ENCODE measurements at regions not wholly inside any gene's neighbourhood (a gene's known extent, or its start where the extent isn't known, plus 50 kb on each side); places are given as distances from the start of the nearest gene placed in this dataset.

- Histone ChIP-seq H3K27ac (no peak overlapping the region), H3K4me3 (no peak overlapping the region), H3K36me3 (ENCODE audit: insufficient read depth, low read length) (no peaks in the 10 kb centered on the region), H3K9me3 (ENCODE audit: low read depth, low read length) (no peaks in the 10 kb centered on the region), H3K9ac (ENCODE audit: insufficient read length) (no peak overlapping the region)
- no peak for DNase-seq (ENCODE audit: low read depth, low spot score)
- TF ChIP-seq POLR2AphosphoS5 (IDR thresholded peaks at IDR 0.05; ENCODE audit: borderline replicate concordance, low read depth, low read length) (no peak), FOXP2 (optimal IDR thresholded peaks at IDR 0.05; ENCODE audit: control extremely low read depth, extremely low read length, insufficient read depth) (no peak), EZH2 (IDR thresholded peaks at IDR 0.05) (no peak)
Observed at GRCh38 chrX:118167361-118167760, 50.8 kb upstream of the KLHL13 start.

GRCh38 chrX:118171356-118171755 lies 54.7 kb upstream of the KLHL13 start:
- DNase-seq (ENCODE audit: low read depth, low spot score) = no peak
- no peaks in the 10 kb centered on the region for H3K9me3 ChIP-seq (ENCODE audit: low read depth, low read length)
- H3K4me3 ChIP-seq = no peak overlapping the region
- H3K36me3 ChIP-seq (ENCODE audit: insufficient read depth, low read length) = no peaks in the 10 kb centered on the region
- no peak for TF ChIP-seq FOXP2 (optimal IDR thresholded peaks at IDR 0.05; ENCODE audit: control extremely low read depth, extremely low read length, insufficient read depth)
- TF ChIP-seq POLR2AphosphoS5 (IDR thresholded peaks at IDR 0.05; ENCODE audit: borderline replicate concordance, low read depth, low read length) = no peak
- no peak for TF ChIP-seq EZH2 (IDR thresholded peaks at IDR 0.05)
- no peak overlapping the region for H3K9ac ChIP-seq (ENCODE audit: insufficient read length)
- H3K27ac ChIP-seq = no peak overlapping the region

GRCh38 chrX:118174516-118175098 lies 58.0 kb upstream of the KLHL13 start:
- TF ChIP-seq POLR2AphosphoS5 (IDR thresholded peaks at IDR 0.05; ENCODE audit: borderline replicate concordance, low read depth, low read length) (no peak), FOXP2 (optimal IDR thresholded peaks at IDR 0.05; ENCODE audit: control extremely low read depth, extremely low read length, insufficient read depth) (no peak), EZH2 (IDR thresholded peaks at IDR 0.05) (no peak)
- no peak for DNase-seq (ENCODE audit: low read depth, low spot score)
- H3K27ac ChIP-seq = no peak overlapping the region
- H3K9ac ChIP-seq (ENCODE audit: insufficient read length) = no peak overlapping the region
- H3K36me3 ChIP-seq (ENCODE audit: insufficient read depth, low read length) = no peaks in the 10 kb centered on the region
- no peaks in the 10 kb centered on the region for H3K9me3 ChIP-seq (ENCODE audit: low read depth, low read length)
- H3K4me3 ChIP-seq = no peak overlapping the region

- no peak for DNase-seq (ENCODE audit: low read depth, low spot score)
- no peak overlapping the region for H3K27ac ChIP-seq
- no peak for TF ChIP-seq EZH2 (IDR thresholded peaks at IDR 0.05)
- TF ChIP-seq FOXP2 (optimal IDR thresholded peaks at IDR 0.05; ENCODE audit: control extremely low read depth, extremely low read length, insufficient read depth) = no peak
- TF ChIP-seq POLR2AphosphoS5 (IDR thresholded peaks at IDR 0.05; ENCODE audit: borderline replicate concordance, low read depth, low read length) = no peak
Observed at GRCh38 chrX:118177708-118178107, 61.1 kb upstream of the KLHL13 start.

GRCh38 chrX:118178450-118178849 lies 61.8 kb upstream of the KLHL13 start:
- Histone ChIP-seq H3K4me3 (no peak overlapping the region), H3K36me3 (ENCODE audit: insufficient read depth, low read length) (no peaks in the 10 kb centered on the region), H3K9me3 (ENCODE audit: low read depth, low read length) (no peaks in the 10 kb centered on the region), H3K9ac (ENCODE audit: insufficient read length) (no peak overlapping the region), H3K27ac (no peak overlapping the region)
- no peak for TF ChIP-seq EZH2 (IDR thresholded peaks at IDR 0.05)
- no peak for TF ChIP-seq FOXP2 (optimal IDR thresholded peaks at IDR 0.05; ENCODE audit: control extremely low read depth, extremely low read length, insufficient read depth)
- TF ChIP-seq POLR2AphosphoS5 (IDR thresholded peaks at IDR 0.05; ENCODE audit: borderline replicate concordance, low read depth, low read length) = no peak
- DNase-seq (ENCODE audit: low read depth, low spot score) = no peak

More at GRCh38 chrX:118177708-118178107, 61.1 kb upstream of the KLHL13 start:
- H3K9ac ChIP-seq (ENCODE audit: insufficient read length) = no peak overlapping the region
- no peaks in the 10 kb centered on the region for H3K36me3 ChIP-seq (ENCODE audit: insufficient read depth, low read length)
- H3K9me3 ChIP-seq (ENCODE audit: low read depth, low read length) = no peaks in the 10 kb centered on the region
- H3K4me3 ChIP-seq = no peak overlapping the region

GRCh38 chrX:118179161-118179560 lies 62.6 kb upstream of the KLHL13 start:
- H3K27ac ChIP-seq = no peak overlapping the region
- no peak for DNase-seq (ENCODE audit: low read depth, low spot score)
- no peak overlapping the region for H3K9ac ChIP-seq (ENCODE audit: insufficient read length)
- no peak for TF ChIP-seq EZH2 (IDR thresholded peaks at IDR 0.05)
- TF ChIP-seq FOXP2 (optimal IDR thresholded peaks at IDR 0.05; ENCODE audit: control extremely low read depth, extremely low read length, insufficient read depth) = no peak
- TF ChIP-seq POLR2AphosphoS5 (IDR thresholded peaks at IDR 0.05; ENCODE audit: borderline replicate concordance, low read depth, low read length) = no peak
- H3K9me3 ChIP-seq (ENCODE audit: low read depth, low read length) = no peaks in the 10 kb centered on the region
- no peak overlapping the region for H3K4me3 ChIP-seq
- no peaks in the 10 kb centered on the region for H3K36me3 ChIP-seq (ENCODE audit: insufficient read depth, low read length)

- TF ChIP-seq FOXP2 (optimal IDR thresholded peaks at IDR 0.05; ENCODE audit: control extremely low read depth, extremely low read length, insufficient read depth) = no peak
- no peak for TF ChIP-seq POLR2AphosphoS5 (IDR thresholded peaks at IDR 0.05; ENCODE audit: borderline replicate concordance, low read depth, low read length)
- no peak for TF ChIP-seq EZH2 (IDR thresholded peaks at IDR 0.05)
- Histone ChIP-seq H3K9me3 (ENCODE audit: low read depth, low read length) (no peaks in the 10 kb centered on the region), H3K4me3 (no peak overlapping the region), H3K9ac (ENCODE audit: insufficient read length) (no peak overlapping the region), H3K36me3 (ENCODE audit: insufficient read depth, low read length) (no peaks in the 10 kb centered on the region), H3K27ac (no peak overlapping the region)
- no peak for DNase-seq (ENCODE audit: low read depth, low spot score)
Observed at GRCh38 chrX:118179718-118180117, 63.1 kb upstream of the KLHL13 start.

- no peak for TF ChIP-seq POLR2AphosphoS5 (IDR thresholded peaks at IDR 0.05; ENCODE audit: borderline replicate concordance, low read depth, low read length)
- TF ChIP-seq FOXP2 (optimal IDR thresholded peaks at IDR 0.05; ENCODE audit: control extremely low read depth, extremely low read length, insufficient read depth) = no peak
- TF ChIP-seq EZH2 (IDR thresholded peaks at IDR 0.05) = no peak
- no peak for DNase-seq (ENCODE audit: low read depth, low spot score)
- Histone ChIP-seq H3K27ac (no peak overlapping the region), H3K9me3 (ENCODE audit: low read depth, low read length) (no peaks in the 10 kb centered on the region), H3K4me3 (no peak overlapping the region), H3K36me3 (ENCODE audit: insufficient read depth, low read length) (no peaks in the 10 kb centered on the region), H3K9ac (ENCODE audit: insufficient read length) (no peak overlapping the region)
Observed at GRCh38 chrX:118181030-118181429, 64.4 kb upstream of the KLHL13 start.

GRCh38 chrX:118182025-118182424 lies 65.4 kb upstream of the KLHL13 start:
- Histone ChIP-seq H3K9me3 (ENCODE audit: low read depth, low read length) (no peaks in the 10 kb centered on the region), H3K4me3 (no peak overlapping the region), H3K9ac (ENCODE audit: insufficient read length) (no peak overlapping the region), H3K27ac (peak overlapping the region; percentile 5; the same call in 1 of the 2 replicates), H3K36me3 (ENCODE audit: insufficient read depth, low read length) (no peaks in the 10 kb centered on the region)
- no peak for DNase-seq (ENCODE audit: low read depth, low spot score)
- TF ChIP-seq EZH2 (IDR thresholded peaks at IDR 0.05) (no peak), POLR2AphosphoS5 (IDR thresholded peaks at IDR 0.05; ENCODE audit: borderline replicate concordance, low read depth, low read length) (no peak), FOXP2 (optimal IDR thresholded peaks at IDR 0.05; ENCODE audit: control extremely low read depth, extremely low read length, insufficient read depth) (no peak)
